SK-N-SH treated with all-trans-retinoic acid at 6 μM for 48 hours (cell line): ENCODE measurements at regions not wholly inside any gene's neighbourhood (a gene's known extent, or its start where the extent isn't known, plus 50 kb on each side); places are given as distances from the start of the nearest gene placed in this dataset.

ENCODE experiments used
- GLIS3 ChIP-seq: fragments of 250-450 bp; sonication (Bioruptor Pico); IDR thresholded peaks from 2 replicates; pipeline ENCODE4 v1.5.0; 2020; ENCODE audit warnings: mild to moderate bottlenecking, moderate library complexity
- ISL1 ChIP-seq: fragments of 250-450 bp; sonication (Bioruptor Pico); IDR thresholded peaks from 2 replicates; pipeline ENCODE4 v2.1.2; 2022; ENCODE audit warnings: mild to moderate bottlenecking, moderate library complexity
- PATZ1 ChIP-seq: fragments of 250-450 bp; sonication (Bioruptor Pico); IDR thresholded peaks from 2 replicates; pipeline ENCODE4 v1.8.0; 2020; ENCODE audit warnings: mild to moderate bottlenecking, moderate library complexity, borderline replicate concordance
- PPARA ChIP-seq: fragments of 250-450 bp; sonication (Bioruptor Pico); IDR thresholded peaks from 2 replicates; pipeline ENCODE4 v1.5.0; 2020; ENCODE audit warnings: mild to moderate bottlenecking, borderline replicate concordance
- RARB ChIP-seq: fragments of 250-450 bp; sonication (Bioruptor Pico); IDR thresholded peaks from 2 replicates; pipeline ENCODE4 v1.8.0; 2021; ENCODE audit warnings: mild to moderate bottlenecking, moderate library complexity
- TOX ChIP-seq: fragments of 250-450 bp; sonication (Bioruptor Pico); IDR thresholded peaks from 2 replicates; pipeline ENCODE4 v1.8.0; 2021; ENCODE audit warnings: mild to moderate bottlenecking, moderate library complexity, borderline replicate concordance
- ZNF70 ChIP-seq: fragments of 450-650 bp; formaldehyde crosslinking; IDR thresholded peaks from 2 replicates; pipeline ENCODE4 v1.5.0; 2020; ENCODE audit warnings: mild to moderate bottlenecking, moderate library complexity
- TF ChIP-seq, protein P1 (sequence below): fragments of 250-450 bp; sonication (Bioruptor Pico); IDR thresholded peaks from 2 replicates; pipeline ENCODE4 v1.5.1; 2021; ENCODE audit warnings: mild to moderate bottlenecking, moderate library complexity

GRCh38 chr17:6020376-6021010 is 49.7 kb upstream of the WSCD1 start:
- TF ChIP-seq PATZ1 (CRISPR knock-in tag), result no peak
- no peak for TF ChIP-seq RARB (CRISPR knock-in tag)
- TF ChIP-seq TOX (CRISPR knock-in tag), result no peak
- TF ChIP-seq PPARA (CRISPR knock-in tag), result no peak
- TF ChIP-seq GLIS3 (CRISPR knock-in tag), result no peak
- no peak for TF ChIP-seq ISL1
- TF ChIP-seq, protein P1, sequence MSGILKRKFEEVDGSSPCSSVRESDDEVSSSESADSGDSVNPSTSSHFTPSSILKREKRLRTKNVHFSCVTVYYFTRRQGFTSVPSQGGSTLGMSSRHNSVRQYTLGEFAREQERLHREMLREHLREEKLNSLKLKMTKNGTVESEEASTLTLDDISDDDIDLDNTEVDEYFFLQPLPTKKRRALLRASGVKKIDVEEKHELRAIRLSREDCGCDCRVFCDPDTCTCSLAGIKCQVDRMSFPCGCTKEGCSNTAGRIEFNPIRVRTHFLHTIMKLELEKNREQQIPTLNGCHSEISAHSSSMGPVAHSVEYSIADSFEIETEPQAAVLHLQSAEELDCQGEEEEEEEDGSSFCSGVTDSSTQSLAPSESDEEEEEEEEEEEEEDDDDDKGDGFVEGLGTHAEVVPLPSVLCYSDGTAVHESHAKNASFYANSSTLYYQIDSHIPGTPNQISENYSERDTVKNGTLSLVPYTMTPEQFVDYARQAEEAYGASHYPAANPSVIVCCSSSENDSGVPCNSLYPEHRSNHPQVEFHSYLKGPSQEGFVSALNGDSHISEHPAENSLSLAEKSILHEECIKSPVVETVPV (CRISPR knock-in tag), result no peak
- no peak for TF ChIP-seq ZNF70
